ENCODE measurements at regions not wholly inside any gene's neighbourhood (a gene's known extent, or its start where the extent isn't known, plus 50 kb on each side); places are given as distances from the start of the nearest gene placed in this dataset.

DNA sequence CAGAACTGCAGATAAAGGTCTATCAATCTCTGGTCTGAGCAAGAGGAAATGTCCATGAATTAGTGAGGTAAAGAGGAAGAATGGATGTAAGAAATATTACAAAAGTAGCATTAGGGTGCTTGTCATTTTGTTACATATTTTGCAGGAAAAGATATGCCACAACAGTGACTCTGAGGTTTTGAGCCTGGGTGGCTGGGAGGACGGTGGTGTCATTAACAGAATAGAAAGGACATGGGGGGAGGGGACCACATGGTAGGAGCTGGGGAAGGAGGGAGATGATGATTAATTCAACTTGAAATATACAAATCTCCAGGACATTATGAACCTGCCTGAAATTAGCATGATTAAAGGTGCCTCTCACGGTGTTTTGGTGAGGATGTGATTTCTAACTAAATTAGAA, 245.5 kb upstream of the MDFIC2 start:
- DNase-seq, result no peak

DNA sequence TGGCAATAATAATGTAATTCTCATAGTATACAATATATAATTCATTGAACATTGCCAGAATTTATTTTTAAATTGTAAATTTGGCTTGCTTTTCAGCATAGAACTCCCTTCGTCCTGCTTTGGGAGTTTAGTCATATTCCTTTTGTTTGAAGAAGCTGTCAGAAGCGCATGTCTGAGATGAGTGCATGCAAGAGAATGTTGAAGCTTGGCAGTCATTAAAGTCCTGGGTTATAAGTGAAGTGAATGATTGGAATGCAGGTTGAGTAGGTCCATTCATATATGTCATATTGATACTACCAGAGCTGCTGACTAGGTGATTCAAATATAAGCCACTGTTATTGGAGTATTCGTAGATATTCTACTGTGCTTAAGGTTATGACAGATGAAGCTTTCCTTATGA, 243.6 kb upstream of the MDFIC2 start:
- DNase-seq, result no peak

DNA sequence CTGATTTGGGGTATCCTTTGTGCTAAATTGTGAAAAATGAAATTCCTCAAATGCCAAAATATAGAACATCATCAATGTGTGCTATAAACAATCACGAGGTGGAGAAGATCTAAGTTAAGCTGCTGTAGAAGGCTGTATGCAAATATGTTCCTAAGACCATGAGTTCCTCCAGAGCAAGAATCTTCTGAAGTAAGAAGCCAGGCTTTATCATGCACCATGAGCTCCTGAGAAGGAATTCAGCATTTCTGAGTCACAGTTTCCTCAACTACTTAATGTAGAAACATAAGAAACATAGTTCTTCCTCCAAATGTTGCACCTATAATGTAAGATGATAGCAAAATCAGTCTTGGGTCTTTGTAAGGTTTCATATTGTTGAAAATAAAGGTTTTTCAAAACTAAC, 241.7 kb upstream of the MDFIC2 start:
- DNase-seq, result no peak

DNA sequence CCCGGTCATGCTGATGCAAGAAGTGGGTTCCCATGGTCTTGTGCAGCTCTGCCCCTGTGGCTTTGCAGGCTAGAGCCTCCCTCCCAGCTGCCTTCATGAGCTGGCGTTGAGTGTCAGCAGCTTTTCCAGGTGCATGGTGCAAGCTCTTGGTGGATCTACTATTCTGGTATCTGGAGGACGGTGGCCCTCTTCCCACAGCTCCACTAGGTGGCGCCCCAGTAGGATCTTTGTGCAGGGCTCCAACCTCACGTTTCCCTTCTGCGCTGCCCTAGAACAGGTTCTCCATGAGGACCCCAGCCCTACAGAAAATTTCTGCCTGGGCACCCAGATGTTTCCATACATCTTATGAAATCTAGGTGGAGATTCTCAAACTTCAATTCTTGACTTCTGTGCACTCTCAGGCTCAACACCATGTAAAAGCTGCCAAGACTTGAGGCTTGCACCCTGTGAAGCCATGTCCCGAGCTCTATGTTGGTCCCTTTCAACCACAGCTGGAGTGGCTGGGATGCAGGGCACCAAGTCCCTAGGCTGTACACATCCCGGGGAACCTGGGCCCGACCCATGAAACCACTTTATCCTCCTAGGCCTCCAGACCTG, 238.4 kb upstream of the MDFIC2 start:
- DNase-seq, result no peak

DNA sequence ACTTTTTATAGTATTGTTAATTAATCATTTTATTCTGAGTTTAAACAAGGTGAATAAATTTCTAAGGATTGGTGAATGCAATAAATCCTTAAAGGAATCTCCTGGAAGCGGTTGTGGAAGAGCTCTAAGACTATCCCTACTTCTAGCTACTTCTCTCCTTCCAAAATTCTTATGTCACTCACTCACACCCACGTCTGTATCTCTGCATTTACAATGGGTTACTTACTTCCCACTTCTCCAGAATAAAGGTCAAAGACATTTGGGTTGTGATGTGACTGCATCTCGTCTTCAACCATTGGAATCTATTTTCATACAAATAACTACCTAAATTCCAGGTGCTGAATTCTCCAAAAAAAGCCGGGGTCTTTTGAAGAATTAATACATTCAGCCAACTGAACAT, 234.2 kb upstream of the MDFIC2 start:
- DNase-seq, result no peak

DNA sequence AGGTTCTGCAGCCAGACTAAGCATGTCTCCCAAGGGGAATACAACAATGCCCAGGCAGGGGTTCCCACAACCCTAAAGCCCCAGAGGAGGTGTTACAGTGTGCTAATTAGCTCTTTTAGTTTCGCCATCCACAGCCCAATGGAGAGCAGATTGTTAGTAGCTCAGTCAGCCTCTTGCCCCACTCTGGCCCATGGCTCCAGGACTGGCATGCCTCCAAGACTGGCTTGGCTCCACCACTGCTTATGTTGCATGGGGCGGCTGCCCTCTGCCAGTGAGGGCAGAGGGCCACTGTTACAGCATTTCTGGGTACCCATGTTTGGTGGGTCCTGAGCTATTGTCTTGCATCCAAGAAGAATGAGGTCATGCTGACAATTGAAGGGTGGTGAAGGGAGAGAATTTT, 231.1 kb upstream of the MDFIC2 start:
- DNase-seq, result no peak

DNA sequence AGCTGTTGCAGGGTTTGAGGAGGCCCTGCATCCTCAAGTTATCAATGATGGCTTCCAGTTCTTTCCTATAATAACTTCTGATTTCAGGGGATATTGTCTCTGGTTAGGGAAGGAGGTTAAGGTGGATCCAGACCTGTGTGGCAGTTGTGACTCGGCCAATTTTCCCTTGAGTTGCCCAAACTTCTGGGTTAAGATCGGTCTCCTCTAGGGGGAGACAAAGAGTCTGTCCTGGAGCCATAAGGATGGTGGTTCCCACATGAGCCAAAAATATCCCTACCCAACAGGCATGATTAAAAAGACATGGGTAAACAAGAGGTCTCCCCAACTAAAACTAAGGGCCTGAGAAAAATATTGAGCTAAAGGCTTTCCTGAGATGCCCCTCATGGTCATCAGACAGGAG, 227.5 kb upstream of the MDFIC2 start:
- no peak for DNase-seq

DNA sequence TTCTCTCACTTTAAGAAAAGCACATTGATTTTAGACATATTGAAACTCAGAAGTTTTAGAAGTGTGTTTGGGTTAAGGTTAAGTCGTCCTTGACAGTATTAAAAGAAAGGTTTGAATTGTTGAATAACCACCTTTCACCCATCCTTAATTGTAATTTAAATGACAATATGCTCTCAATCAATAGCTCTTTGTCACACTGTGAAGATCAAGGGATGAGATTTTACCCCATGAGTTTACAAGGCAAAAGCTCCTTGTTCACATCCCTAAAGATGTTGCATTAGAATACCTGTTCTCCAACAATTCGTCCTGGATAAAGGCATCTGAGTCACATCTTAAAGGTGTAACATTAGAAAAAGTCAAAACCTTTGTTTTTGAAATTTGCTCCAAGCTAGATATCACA, 220.4 kb upstream of the MDFIC2 start:
- no peak for DNase-seq

DNA sequence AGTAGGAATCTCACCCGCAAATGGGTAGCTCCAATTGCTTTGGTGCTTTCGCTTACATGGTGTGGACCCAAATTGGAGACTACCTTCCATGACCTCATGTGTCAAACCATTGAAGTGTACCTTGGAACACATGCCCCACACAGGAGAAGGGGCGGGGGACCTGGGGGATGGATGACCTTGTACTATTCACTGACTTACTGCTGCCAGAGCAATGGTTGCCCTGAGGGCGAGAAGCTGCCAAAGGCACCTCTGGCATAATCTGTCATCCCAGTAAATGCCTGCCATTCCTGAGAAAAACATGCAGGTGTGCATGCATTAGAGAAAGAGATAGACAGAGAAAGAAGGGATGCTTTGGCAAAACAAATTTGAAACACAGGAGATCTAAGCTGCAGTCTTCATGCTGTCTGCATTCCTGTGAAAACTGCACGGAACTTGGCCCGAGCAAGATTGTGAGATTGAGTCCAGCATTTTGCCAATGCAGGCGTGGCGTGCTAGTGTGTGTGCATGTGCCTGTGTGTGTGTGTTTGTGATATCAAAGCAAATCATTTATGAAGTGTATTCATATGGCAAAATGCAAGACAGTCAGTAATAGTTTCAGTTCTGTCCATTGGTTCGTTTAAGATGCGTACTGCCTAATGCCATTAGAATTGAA, 219.5 kb upstream of the MDFIC2 start:
- no peak for DNase-seq

DNA sequence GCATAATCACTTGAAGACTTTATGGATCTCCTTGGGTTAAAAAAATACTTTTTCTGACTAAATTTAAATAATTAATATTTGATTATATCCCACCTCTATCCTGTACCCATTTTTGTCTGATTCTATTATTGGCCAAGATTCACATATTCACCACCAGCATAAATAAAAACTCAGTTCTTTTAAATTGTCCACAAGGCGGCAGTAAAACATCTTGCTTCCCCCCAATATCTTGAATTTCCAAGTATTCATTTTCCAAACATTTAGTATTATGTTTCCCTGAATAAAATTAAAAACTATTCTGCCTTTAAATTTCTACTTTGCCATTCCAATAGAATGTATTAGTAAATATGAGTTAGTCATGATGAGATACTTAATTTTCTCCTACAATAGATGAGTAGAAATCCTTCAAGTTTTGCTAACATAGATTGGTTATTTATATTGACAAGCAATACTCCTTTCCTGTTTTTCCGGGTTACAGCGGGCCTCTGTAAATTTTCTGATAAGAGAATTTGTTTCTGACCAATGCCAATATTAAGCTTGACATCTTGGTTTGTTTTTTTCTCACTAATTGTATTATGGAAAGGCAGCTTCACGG, 218.7 kb upstream of the MDFIC2 start:
- DNase-seq, result peak; percentile 21

DNA sequence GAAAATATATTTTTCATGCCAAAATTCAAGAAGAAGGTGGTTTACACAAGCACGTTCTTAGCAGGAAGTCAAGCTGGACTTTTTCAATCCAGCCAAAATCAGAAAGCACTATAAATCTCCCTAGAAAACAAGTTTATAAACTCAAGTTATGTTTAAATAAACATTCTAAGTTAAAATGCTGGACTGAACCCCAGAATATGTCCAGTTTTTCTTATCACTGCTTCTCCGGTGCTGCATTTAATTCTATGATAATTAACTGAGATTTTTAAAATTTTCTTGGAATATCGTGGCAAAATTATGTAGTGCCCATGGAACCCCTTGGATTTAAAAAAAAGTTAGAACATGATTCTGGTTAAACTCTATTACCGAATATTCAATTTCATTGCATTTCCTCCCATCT, 218.2 kb upstream of the MDFIC2 start:
- DNase-seq, result no peak

DNA sequence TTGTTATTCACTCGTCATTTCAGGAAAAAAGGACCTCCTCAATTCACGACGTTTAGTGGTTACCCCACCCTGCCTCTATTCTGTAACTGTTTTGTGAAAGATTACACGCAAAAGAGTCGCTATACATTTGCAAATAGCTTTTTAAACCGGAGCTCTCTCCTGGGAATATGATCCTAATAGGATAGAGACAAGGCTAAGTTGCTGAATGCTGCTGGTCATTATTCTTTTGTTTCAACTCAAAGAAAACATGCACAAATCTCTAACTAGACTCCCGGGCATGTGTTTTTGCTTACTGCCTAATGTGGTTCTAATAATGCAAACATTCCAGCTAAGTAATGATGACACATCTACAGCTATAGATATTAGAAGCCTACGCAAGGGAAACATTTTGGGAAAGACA, 214.6 kb upstream of the MDFIC2 start:
- DNase-seq, result no peak

DNA sequence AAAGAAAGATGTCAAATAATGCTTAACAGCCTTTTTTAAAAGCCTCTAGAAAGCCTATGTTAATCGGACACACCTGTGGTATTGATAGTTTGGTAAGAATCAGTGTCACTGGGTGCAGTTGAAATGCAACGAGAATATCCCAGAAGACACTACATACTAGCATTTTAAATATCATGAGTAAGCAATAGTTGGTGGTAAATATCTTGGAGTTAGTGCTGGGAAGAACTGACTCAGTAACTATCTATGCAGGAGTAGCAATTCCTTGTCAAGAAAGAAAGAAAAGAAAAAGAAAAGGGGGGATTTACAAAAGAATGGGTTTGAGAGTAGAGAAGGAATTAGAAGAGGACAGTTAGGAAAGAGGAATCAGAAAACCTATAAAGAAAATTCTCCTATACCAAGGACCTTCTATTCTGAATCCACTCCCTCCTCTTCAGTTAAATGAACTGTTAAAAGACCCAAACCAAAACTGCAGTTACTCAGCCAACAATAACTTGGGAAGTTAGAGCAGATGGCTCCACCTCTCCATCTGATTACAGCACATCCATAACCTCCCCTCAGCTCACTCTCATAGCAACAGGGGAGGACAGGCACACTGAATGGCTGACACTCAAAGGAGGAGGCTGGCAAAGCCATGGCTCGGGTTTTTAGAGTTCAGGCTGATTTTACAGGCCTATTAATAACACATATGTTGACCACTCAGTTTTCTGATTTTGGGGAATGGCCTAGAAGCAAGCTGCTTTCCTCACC, 207.6 kb upstream of the MDFIC2 start:
- no peak for DNase-seq

DNA sequence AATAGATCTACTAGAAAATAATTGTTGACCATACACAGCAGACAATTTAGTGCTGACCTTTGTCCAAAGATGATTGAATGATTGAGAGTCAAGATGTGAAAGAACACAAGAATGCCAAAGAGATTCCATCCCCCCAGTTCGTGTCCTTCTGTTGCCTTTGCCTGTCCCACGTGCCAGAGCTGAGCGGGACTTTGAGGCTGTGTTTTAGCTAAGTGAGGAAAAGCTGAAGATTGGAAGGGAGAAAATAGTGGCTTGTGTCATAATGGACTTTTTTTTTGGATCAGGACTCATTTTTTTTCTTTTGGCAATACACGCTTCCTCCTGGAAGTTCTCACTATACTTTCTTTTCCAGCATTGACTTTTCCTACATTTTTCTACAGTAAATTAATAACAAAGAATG, 206.6 kb upstream of the MDFIC2 start:
- no peak for DNase-seq

DNA sequence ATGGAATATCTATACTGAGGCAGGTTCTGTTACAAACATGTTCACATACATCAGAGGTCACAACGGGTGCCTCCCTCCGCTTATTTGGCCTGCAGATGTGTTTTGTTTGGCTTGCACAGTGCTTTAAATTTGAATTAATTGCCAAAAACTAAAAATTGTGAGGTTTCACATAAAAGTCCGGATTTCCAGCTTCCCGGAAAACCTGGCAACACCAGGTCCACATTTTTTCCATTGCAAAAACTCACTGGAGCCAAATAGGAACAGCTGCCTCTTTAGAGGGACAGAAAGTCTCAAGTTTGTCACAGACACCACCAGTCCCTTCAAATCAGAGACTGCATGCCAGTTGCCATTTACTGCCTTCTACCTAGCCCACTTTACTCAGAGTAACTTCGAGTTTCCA, 205.9 kb upstream of the MDFIC2 start:
- no peak for DNase-seq

DNA sequence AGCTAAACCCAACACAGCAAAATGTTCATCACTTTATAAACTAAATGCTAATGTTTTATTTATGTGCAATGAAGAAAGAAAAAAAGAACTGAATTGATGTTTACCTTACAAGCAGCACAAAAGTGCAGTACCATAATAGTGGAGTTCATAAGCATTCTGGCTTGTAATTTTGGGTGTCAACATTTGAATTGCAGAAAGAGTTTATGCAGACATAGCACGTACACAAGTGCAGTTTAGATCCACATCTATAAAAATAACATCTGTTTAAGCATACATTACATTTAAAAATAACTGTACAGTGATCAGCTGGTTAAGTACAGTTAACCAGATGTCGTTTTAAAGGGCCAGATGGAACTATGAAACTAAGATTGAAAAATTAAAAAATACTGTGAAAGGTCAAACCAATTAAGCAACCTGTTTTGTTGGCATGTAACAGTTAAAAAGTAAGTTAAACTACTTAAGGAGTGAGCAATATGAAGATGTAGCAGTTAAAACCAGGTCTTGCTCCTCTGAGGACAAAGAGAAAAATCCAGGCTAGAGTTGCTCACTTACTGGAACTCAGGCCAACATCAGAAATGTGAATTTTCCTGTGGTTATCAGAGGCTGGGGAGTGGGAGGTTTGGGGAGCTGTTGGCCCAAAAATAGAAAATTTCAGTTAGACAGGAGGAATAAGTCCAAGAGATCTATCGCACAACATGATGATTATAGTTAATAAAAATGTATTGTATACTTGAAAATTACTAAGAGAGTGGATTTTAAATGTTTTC, 204.9 kb upstream of the MDFIC2 start:
- no peak for DNase-seq

DNA sequence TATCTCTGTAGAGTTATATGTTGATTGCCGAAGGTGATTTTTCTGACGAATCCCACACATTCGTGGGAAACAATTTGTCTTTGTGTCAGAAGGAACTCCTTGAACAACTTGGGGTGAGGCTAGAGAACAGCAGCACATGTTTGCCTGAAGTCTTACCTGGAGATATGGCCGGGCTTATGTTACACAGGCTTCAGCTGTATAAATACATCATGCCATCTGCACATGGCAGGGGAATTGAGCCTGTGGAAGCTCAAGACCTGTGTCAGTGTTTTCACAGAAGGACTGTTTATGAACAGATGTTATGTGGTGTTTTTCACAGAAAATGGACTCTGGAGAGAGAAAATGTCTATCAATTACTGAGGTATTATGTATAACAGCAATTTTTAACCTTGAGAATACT, 203.6 kb upstream of the MDFIC2 start:
- DNase-seq, result no peak

DNA sequence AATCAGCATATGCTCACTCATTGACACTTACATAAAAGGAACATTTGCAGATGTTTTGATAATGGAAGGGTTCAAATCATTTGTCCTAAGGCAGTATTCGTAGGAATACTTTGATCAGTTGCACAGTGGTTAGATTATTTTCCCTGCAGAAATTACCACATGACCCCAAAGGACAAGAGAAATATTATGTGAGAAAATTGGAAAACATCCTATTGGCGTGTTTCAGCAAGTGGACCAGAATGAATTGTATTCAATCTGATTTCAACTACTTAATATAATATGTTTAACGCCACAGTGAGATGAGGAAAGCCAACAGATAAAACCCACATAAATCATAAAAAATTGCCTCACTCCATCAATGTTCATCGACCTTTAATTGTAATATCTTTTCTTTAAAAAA, 195.0 kb upstream of the MDFIC2 start:
- no peak for DNase-seq

DNA sequence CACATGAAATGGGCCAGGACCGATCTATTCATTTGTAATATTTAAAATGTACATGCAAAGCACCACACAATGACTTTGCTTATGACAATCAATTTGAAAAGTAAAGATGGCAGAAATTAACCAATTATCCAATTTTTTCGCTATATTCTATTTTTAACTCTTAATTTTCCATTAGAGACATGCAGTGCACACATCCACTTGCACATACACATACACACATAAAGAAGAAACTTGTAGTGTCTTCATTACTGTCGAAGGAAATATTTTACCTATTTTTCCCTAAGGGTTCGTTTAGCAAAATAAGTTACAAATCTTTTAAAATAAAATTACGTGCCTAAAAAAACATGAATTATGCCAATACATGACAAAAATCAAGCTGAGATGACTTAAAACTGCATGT, 194.3 kb upstream of the MDFIC2 start:
- DNase-seq, result no peak

DNA sequence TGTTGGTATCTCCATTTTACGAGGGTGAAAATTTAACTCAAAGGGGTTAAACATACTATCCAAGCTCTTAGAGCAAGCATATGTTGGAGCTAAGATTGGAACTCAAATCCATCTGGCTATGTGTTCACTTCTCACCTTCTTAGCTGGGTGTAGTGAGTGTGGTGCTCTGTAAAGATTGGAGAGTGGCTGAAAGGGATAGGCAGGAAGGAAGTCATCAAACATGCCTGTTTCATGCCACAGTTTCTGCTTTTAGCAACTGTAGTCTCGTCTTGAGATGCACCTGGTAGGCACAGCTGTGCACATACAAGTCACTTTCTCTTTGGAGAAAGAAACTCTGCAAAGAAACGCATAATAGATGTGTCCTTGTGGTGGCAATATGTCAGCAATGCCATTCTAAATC, 189.1 kb upstream of the MDFIC2 start:
- DNase-seq, result no peak

DNA sequence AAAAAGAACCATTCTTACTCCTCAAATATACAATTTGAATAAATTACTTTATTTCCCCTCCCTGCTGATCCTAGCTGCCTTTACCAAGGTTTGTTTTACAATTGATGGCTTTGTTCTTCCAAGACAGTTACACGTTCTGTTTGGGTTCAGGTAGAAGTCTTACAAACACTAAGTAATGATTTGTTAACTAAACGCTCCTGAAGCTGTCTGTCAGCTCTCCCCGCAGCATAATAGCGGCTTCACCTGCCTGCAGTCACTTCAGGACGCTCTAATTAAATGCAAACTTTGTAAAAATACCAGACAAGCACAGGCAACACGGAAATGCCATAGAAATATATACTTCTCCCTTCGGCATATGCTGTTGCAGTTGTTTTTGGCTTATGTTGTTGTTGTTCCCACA, 176.4 kb upstream of the MDFIC2 start:
- DNase-seq, result no peak

DNA sequence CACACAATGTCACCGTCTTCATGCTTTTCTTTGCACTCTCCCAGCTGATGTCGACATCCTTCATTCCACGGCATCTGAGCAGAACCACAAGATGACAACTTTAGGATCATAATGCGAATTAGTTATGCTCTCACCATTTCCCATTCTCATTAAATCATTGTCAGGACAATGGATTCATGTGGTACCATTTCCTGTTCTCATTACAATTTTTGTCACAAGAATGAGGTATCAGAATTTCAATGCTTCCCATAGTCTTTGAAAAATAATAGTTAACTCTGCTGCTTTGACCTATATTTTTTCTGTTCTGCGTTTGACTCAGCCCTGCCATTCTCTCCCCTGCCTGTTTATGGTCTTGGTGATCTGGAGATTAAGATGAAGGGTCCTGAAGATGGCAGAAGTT, 175.7 kb upstream of the MDFIC2 start:
- DNase-seq, result no peak

DNA sequence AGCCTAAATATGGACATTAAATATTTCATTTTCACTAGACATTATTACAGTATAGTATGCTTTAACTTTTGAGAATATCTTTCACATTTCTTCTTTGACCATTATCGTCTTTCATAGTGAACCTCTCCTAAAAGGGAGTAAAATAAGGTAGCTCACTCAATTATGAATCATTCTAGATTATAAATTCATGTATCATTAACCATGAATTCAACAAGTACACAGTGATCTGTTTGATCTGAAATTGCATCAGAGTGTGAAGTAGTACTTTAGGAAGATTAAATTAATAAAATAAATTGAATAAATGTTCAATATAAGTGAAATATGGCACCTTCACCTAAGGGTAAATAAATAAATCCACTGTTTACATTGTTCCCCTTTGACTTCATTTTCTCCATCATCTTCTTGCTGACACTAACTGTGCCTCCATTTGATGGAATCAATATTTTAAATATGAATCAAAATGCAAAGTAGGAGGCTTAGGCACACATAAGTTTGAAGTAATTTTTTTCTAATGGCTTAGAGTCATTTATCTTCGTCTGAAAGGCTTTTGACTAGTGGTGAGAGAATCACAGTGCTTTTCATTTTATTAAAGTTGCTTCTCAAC, 174.1 kb upstream of the MDFIC2 start:
- DNase-seq, result no peak
